IPS-15b (cell line): ENCODE measurements at regions not wholly inside any gene's neighbourhood (a gene's known extent, or its start where the extent isn't known, plus 50 kb on each side); places are given as distances from the start of the nearest gene placed in this dataset.

ENCODE experiments used
- H3K27me3 ChIP-seq: one replicate; pipeline ENCODE4 v1.6.1; 2013; ENCODE audit warnings: low read length; ENCODE audit not compliant: control insufficient read depth, insufficient read depth
- H3K36me3 ChIP-seq: one replicate; pipeline ENCODE4 v1.6.1; 2013; ENCODE audit warnings: low read length; ENCODE audit not compliant: control insufficient read depth, insufficient read depth
- H3K4me1 ChIP-seq: one replicate; pipeline ENCODE4 v1.6.1; 2013; ENCODE audit warnings: mild to moderate bottlenecking, low read length; ENCODE audit not compliant: control insufficient read depth, insufficient read depth
- H3K4me3 ChIP-seq: one replicate; pipeline ENCODE4 v1.5.1; 2013; ENCODE audit warnings: low read depth, low read length
- H3K9ac ChIP-seq: one replicate; pipeline ENCODE4 v1.6.1; 2013; ENCODE audit warnings: low read depth, mild to moderate bottlenecking, low read length
- H3K9me3 ChIP-seq: one replicate; pipeline ENCODE4 v1.6.1; 2013; ENCODE audit warnings: mild to moderate bottlenecking, low read length; ENCODE audit not compliant: control insufficient read depth, insufficient read depth

- H3K9ac ChIP-seq = no peak overlapping the region
- no peak overlapping the region for H3K4me3 ChIP-seq
- no peaks in the 10 kb centered on the region for H3K9me3 ChIP-seq
- H3K4me1 ChIP-seq = no peaks in the 10 kb centered on the region
- H3K36me3 ChIP-seq = no peaks in the 10 kb centered on the region
- no peaks in the 10 kb centered on the region for H3K27me3 ChIP-seq
Observed at GRCh38 chr7:106553446-106553836, 107.5 kb downstream of the CCDC71L start.

- H3K36me3 ChIP-seq = no peaks in the 10 kb centered on the region
- H3K9me3 ChIP-seq = no peaks in the 10 kb centered on the region
- H3K4me3 ChIP-seq = no peak overlapping the region
- H3K4me1 ChIP-seq = no peaks in the 10 kb centered on the region
- H3K9ac ChIP-seq = no peak overlapping the region
- no peaks in the 10 kb centered on the region for H3K27me3 ChIP-seq
Observed at GRCh38 chr7:106552645-106553445, 108.1 kb downstream of the CCDC71L start.

GRCh38 chr7:106551936-106552335 is 109.0 kb downstream of the CCDC71L start:
- no peak overlapping the region for H3K9ac ChIP-seq
- no peaks in the 10 kb centered on the region for H3K9me3 ChIP-seq
- H3K4me3 ChIP-seq = no peak overlapping the region
- no peaks in the 10 kb centered on the region for H3K4me1 ChIP-seq
- H3K36me3 ChIP-seq = no peaks in the 10 kb centered on the region
- H3K27me3 ChIP-seq = no peaks in the 10 kb centered on the region

- Histone ChIP-seq H3K4me1 (no peaks in the 10 kb centered on the region), H3K9ac (no peak overlapping the region), H3K9me3 (no peaks in the 10 kb centered on the region), H3K36me3 (no peaks in the 10 kb centered on the region), H3K4me3 (no peak overlapping the region), H3K27me3 (no peaks in the 10 kb centered on the region)
Observed at GRCh38 chr7:106548491-106548890, 112.5 kb downstream of the CCDC71L start.

- H3K9me3 ChIP-seq = no peaks in the 10 kb centered on the region
- no peaks in the 10 kb centered on the region for H3K27me3 ChIP-seq
- H3K4me3 ChIP-seq = no peak overlapping the region
- no peaks in the 10 kb centered on the region for H3K4me1 ChIP-seq
- no peak overlapping the region for H3K9ac ChIP-seq
- H3K36me3 ChIP-seq = no peaks in the 10 kb centered on the region
Observed at GRCh38 chr7:106545275-106545674, 115.7 kb downstream of the CCDC71L start.

- Histone ChIP-seq H3K9ac (no peak overlapping the region), H3K27me3 (no peaks in the 10 kb centered on the region), H3K4me3 (no peak overlapping the region), H3K9me3 (no peaks in the 10 kb centered on the region), H3K4me1 (no peaks in the 10 kb centered on the region), H3K36me3 (no peaks in the 10 kb centered on the region)
Observed at GRCh38 chr7:106543221-106543757, 117.7 kb downstream of the CCDC71L start.

GRCh38 chr7:106542550-106543220 is 118.3 kb downstream of the CCDC71L start:
- Histone ChIP-seq H3K9ac (no peak overlapping the region), H3K4me3 (no peak overlapping the region), H3K9me3 (no peaks in the 10 kb centered on the region), H3K36me3 (no peaks in the 10 kb centered on the region), H3K27me3 (no peaks in the 10 kb centered on the region), H3K4me1 (no peaks in the 10 kb centered on the region)

- no peaks in the 10 kb centered on the region for H3K27me3 ChIP-seq
- H3K4me1 ChIP-seq = no peaks in the 10 kb centered on the region
- H3K9me3 ChIP-seq = no peaks in the 10 kb centered on the region
- H3K9ac ChIP-seq = no peak overlapping the region
- H3K36me3 ChIP-seq = no peaks in the 10 kb centered on the region
- H3K4me3 ChIP-seq = no peak overlapping the region
Observed at GRCh38 chr7:106538638-106539037, 122.3 kb downstream of the CCDC71L start.

- Histone ChIP-seq H3K4me1 (no peaks in the 10 kb centered on the region), H3K4me3 (no peak overlapping the region), H3K27me3 (no peaks in the 10 kb centered on the region), H3K9me3 (no peaks in the 10 kb centered on the region), H3K9ac (no peak overlapping the region), H3K36me3 (no peaks in the 10 kb centered on the region)
Observed at GRCh38 chr7:106537119-106537518, 123.8 kb downstream of the CCDC71L start.

- no peak overlapping the region for H3K4me3 ChIP-seq
- H3K36me3 ChIP-seq = no peaks in the 10 kb centered on the region
- no peak overlapping the region for H3K9ac ChIP-seq
- no peaks in the 10 kb centered on the region for H3K9me3 ChIP-seq
- no peaks in the 10 kb centered on the region for H3K27me3 ChIP-seq
- H3K4me1 ChIP-seq = no peaks in the 10 kb centered on the region
Observed at GRCh38 chr7:106536079-106536478, 124.9 kb downstream of the CCDC71L start.

- Histone ChIP-seq H3K36me3 (no peaks in the 10 kb centered on the region), H3K9me3 (no peaks in the 10 kb centered on the region), H3K4me3 (no peak overlapping the region), H3K9ac (no peak overlapping the region), H3K27me3 (no peaks in the 10 kb centered on the region), H3K4me1 (no peaks in the 10 kb centered on the region)
Observed at GRCh38 chr7:106535234-106535932, 125.6 kb downstream of the CCDC71L start.
